ENCODE measurements at regions not wholly inside any gene's neighbourhood (a gene's known extent, or its start where the extent isn't known, plus 50 kb on each side); places are given as distances from the start of the nearest gene placed in this dataset.

DNA sequence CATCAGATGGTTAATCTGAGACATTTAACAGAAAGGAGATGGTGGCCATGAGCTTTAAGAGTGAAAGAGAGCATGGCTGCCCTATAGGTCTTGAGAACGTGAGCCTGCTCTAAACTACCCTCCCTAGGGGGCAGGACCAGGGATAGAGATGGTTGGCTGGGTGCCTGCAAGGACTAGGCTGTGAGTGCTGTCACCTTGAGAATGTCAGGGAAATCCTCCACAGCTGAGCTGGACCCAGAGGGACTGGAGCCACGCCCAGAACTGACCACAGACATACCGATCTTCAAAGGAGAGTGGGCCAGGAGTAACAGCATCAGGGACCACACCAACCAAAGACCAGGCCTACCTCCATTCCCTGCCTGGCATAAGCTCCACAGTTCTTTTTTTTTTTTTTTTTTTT is 53.6 kb upstream of the UBE2E1 start:
- no peak for DNase-seq (ENCODE audit: low read depth)
- H3K4me3 ChIP-seq (ENCODE audit: low read depth, low read length), result no peak overlapping the region
- TF ChIP-seq, protein P1, sequence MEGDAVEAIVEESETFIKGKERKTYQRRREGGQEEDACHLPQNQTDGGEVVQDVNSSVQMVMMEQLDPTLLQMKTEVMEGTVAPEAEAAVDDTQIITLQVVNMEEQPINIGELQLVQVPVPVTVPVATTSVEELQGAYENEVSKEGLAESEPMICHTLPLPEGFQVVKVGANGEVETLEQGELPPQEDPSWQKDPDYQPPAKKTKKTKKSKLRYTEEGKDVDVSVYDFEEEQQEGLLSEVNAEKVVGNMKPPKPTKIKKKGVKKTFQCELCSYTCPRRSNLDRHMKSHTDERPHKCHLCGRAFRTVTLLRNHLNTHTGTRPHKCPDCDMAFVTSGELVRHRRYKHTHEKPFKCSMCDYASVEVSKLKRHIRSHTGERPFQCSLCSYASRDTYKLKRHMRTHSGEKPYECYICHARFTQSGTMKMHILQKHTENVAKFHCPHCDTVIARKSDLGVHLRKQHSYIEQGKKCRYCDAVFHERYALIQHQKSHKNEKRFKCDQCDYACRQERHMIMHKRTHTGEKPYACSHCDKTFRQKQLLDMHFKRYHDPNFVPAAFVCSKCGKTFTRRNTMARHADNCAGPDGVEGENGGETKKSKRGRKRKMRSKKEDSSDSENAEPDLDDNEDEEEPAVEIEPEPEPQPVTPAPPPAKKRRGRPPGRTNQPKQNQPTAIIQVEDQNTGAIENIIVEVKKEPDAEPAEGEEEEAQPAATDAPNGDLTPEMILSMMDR (conservative IDR thresholded peaks at IDR 0.05; ENCODE audit: low read depth, low read length), result no peak

DNA sequence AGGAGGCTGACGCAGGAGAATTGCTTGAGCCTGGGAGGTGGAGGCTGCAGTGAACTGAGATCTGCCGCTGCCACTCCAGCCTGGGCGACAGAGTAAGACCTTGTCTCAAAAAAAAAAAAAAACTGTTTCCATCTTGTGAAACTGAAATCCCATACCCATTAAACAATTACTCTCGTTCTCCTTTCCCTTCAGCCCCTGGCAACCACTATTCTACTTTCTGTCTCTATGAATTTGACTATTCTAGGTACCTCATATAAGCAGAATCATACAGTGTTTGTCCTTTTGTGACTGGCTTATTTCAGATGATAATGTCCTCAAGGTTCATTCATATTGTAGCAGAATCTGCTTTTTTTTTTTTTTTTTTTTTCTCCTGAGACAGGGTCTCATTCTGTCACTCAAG is 51.5 kb upstream of the UBE2E1 start:
- no peak overlapping the region for H3K4me3 ChIP-seq (ENCODE audit: low read depth, low read length)
- TF ChIP-seq, protein P1 (conservative IDR thresholded peaks at IDR 0.05; ENCODE audit: low read depth, low read length), result no peak
- no peak for DNase-seq (ENCODE audit: low read depth)

Measured in epithelial cell of proximal tubule (primary cell).